Upper lobe of right lung (tissue), 1 donor: ENCODE measurements at regions not wholly inside any gene's neighbourhood (a gene's known extent, or its start where the extent isn't known, plus 50 kb on each side); places are given as distances from the start of the nearest gene placed in this dataset.

Experiments used
- ATAC-seq: fragments of 200-7000 bp; cut with Tn5 transposase; one replicate; pipeline ENCODE4 v1.9.1; 2020; ENCODE audit warnings: mild to moderate bottlenecking, moderate library complexity
- DNase-seq: peaks from one replicate; pipeline ENCODE4 v3.0.0-alpha.2; 2020
- H3K27ac ChIP-seq: fragments of 200-600 bp; one replicate; pipeline ENCODE4 v1.8.0; 2022
- H3K27me3 ChIP-seq: fragments of 200-600 bp; one replicate; pipeline ENCODE4 v1.8.0; 2022; ENCODE audit warnings: mild to moderate bottlenecking
- H3K36me3 ChIP-seq: fragments of 200-600 bp; one replicate; pipeline ENCODE4 v1.8.0; 2022
- H3K4me1 ChIP-seq: fragments of 200-600 bp; one replicate; pipeline ENCODE4 v1.8.0; 2022
- H3K4me3 ChIP-seq: fragments of 200-600 bp; one replicate; pipeline ENCODE4 v1.8.0; 2022; ENCODE audit warnings: mild to moderate bottlenecking
- H3K9me3 ChIP-seq: fragments of 200-600 bp; one replicate; pipeline ENCODE4 v1.8.0; 2022
- intact Hi-C: fragments of 100-400 bp; cut with DNase I; formaldehyde crosslinking; loops from one replicate; pipeline ENCODE4 v1.11.0; 2022
- TF ChIP-seq, protein P1 (sequence below): fragments of 200-600 bp; IDR thresholded peaks from one replicate; pipeline ENCODE4 v1.8.0; 2022; ENCODE audit warnings: antibody characterized with exemption
- donor health status: DM: no; HTN: yes; CAD: no; lungs with severe emphysema.

DNA sequence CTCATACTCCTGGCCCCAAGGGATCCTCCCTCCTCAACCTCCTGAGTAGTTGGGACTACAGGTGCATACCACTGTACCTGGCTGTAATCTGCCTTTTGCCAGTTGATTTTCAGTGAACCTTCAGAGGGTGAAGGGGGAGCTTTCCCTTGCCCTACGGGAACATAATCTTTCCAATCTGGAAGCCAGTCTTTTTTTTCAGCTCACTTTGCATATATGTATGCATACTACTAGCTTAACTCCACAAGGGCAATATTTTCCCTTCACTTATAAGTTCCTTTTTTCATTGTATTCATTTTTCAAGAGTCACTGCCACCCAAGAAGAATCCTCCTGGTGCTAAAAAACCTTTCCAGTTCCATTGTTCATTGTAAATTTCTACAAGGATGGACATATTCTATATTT is 53.4 kb upstream of the GCM1 start:
- Histone ChIP-seq H3K4me1 (no peaks in the 10 kb centered on the region), H3K36me3 (no peaks in the 10 kb centered on the region), H3K4me3 (no peak overlapping the region), H3K27me3 (no peaks in the 10 kb centered on the region), H3K27ac (no peak overlapping the region), H3K9me3 (no peaks in the 10 kb centered on the region)
- TF ChIP-seq, protein P1, sequence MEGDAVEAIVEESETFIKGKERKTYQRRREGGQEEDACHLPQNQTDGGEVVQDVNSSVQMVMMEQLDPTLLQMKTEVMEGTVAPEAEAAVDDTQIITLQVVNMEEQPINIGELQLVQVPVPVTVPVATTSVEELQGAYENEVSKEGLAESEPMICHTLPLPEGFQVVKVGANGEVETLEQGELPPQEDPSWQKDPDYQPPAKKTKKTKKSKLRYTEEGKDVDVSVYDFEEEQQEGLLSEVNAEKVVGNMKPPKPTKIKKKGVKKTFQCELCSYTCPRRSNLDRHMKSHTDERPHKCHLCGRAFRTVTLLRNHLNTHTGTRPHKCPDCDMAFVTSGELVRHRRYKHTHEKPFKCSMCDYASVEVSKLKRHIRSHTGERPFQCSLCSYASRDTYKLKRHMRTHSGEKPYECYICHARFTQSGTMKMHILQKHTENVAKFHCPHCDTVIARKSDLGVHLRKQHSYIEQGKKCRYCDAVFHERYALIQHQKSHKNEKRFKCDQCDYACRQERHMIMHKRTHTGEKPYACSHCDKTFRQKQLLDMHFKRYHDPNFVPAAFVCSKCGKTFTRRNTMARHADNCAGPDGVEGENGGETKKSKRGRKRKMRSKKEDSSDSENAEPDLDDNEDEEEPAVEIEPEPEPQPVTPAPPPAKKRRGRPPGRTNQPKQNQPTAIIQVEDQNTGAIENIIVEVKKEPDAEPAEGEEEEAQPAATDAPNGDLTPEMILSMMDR = no peak
- intact Hi-C loops = no loop called here
- DNase-seq = no peak
- ATAC-seq = no peak

GRCh38 chr6:53201270-53201669 is 52.6 kb upstream of the GCM1 start:
- ATAC-seq (no peak), DNase-seq (no peak)
- Histone ChIP-seq H3K27ac (no peak overlapping the region), H3K9me3 (no peaks in the 10 kb centered on the region), H3K4me1 (no peaks in the 10 kb centered on the region), H3K36me3 (no peaks in the 10 kb centered on the region), H3K4me3 (no peak overlapping the region), H3K27me3 (no peaks in the 10 kb centered on the region)
- TF ChIP-seq, protein P1 = no peak
- intact Hi-C loops = no loop called here

- H3K27me3 ChIP-seq = no peaks in the 10 kb centered on the region
- TF ChIP-seq, protein P1 = no peak
- no peak overlapping the region for H3K27ac ChIP-seq
- ATAC-seq (no peak), DNase-seq (no peak)
- intact Hi-C loops = no loop called here
- no peaks in the 10 kb centered on the region for H3K4me1 ChIP-seq
- H3K4me3 ChIP-seq = no peak overlapping the region
- no peaks in the 10 kb centered on the region for H3K9me3 ChIP-seq
- no peaks in the 10 kb centered on the region for H3K36me3 ChIP-seq
Measured at GRCh38 chr6:53199765-53200164, 51.1 kb upstream of the GCM1 start.

DNA sequence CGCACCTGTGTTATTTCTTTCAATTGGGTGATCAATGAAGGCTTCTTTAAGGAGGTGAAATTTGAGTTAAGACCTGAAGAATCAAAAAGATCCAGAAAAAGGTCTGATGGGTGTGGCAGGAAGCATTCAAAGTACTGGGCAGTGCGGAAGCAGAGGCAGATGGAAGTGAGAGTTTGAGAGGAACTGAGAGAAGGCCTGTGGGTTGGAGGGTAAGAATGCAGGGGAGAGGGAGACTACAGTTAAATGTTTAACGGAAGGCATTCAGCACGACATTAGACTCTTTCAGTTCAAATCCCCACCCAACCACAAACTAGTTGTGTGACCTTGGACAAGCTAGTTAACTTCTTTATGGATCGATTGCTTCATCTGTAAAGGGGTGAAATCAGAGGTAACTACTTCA is 50.5 kb upstream of the GCM1 start:
- no peaks in the 10 kb centered on the region for H3K9me3 ChIP-seq
- ATAC-seq = peak; percentile 72
- H3K4me3 ChIP-seq = no peak overlapping the region
- TF ChIP-seq, protein P1 = no peak
- intact Hi-C loops = no loop called here
- no peaks in the 10 kb centered on the region for H3K36me3 ChIP-seq
- H3K27me3 ChIP-seq = no peaks in the 10 kb centered on the region
- no peak overlapping the region for H3K27ac ChIP-seq
- DNase-seq = no peak
- H3K4me1 ChIP-seq = no peaks in the 10 kb centered on the region
